Neuronal stem cell (in vitro differentiated cells): ENCODE measurements at regions not wholly inside any gene's neighbourhood (a gene's known extent, or its start where the extent isn't known, plus 50 kb on each side); places are given as distances from the start of the nearest gene placed in this dataset.

Source experiments
- DNase-seq: peaks from one replicate; pipeline ENCODE4 v3.0.0-alpha.2; 2013; ENCODE audit warnings: low spot score
- H2AFZ ChIP-seq: one replicate; pipeline ENCODE4 v1.6.1; 2013; ENCODE audit warnings: mild to moderate bottlenecking, low read length, inconsistent platforms
- H2AK5ac ChIP-seq: 2 replicates; pipeline ENCODE4 v1.6.1; 2013; ENCODE audit warnings: low read depth, mild to moderate bottlenecking, inconsistent platforms, low read length, moderate library complexity, mixed read lengths
- H2BK120ac ChIP-seq: 2 replicates; pipeline ENCODE4 v1.6.1; 2013; ENCODE audit warnings: low read depth, mild to moderate bottlenecking, inconsistent platforms, low read length, moderate library complexity, mixed read lengths
- H2BK12ac ChIP-seq: one replicate; pipeline ENCODE4 v1.6.1; 2013; ENCODE audit warnings: low read length, inconsistent platforms
- H2BK15ac ChIP-seq: 2 replicates; pipeline ENCODE4 v1.6.1; 2013; ENCODE audit warnings: mild to moderate bottlenecking, low read length, inconsistent platforms, mixed read lengths
- H2BK5ac ChIP-seq: one replicate; pipeline ENCODE4 v1.6.1; 2013; ENCODE audit warnings: inconsistent platforms, mild to moderate bottlenecking, low read length, moderate library complexity
- H3K14ac ChIP-seq: one replicate; pipeline ENCODE4 v1.6.1; 2013; ENCODE audit warnings: low read length, inconsistent platforms
- H3K18ac ChIP-seq: 2 replicates; pipeline ENCODE4 v1.6.1; 2013; ENCODE audit warnings: low read length, inconsistent platforms
- H3K23ac ChIP-seq: 2 replicates; pipeline ENCODE4 v1.6.1; 2013; ENCODE audit warnings: low read depth, mild to moderate bottlenecking, mixed read lengths, low read length, inconsistent platforms; ENCODE audit not compliant: poor library complexity
- H3K27ac ChIP-seq: replicated peaks from 3 replicates; pipeline ENCODE4 v1.5.1; 2013; ENCODE audit warnings: low read length, inconsistent platforms
- H3K27me3 ChIP-seq, 3 experiments: 2 replicates each; pipeline ENCODE4 v1.6.1; 2013; ENCODE audit warnings: low read length in 3 of 3, mild to moderate bottlenecking in 2 of 3, inconsistent platforms in 1 of 3, low read depth in 1 of 3, mixed read lengths in 1 of 3, moderate library complexity in 1 of 3; ENCODE audit not compliant: control insufficient read depth in 3 of 3, insufficient read depth in 3 of 3
- H3K36me3 ChIP-seq, 2 donors: replicated peaks in 1 of 2; 2 replicates each; pipeline ENCODE4 v1.6.1; 2013; ENCODE audit warnings: low read length in 2 of 2; ENCODE audit not compliant: control insufficient read depth in 2 of 2, insufficient read depth in 2 of 2
- H3K4ac ChIP-seq: 2 replicates; pipeline ENCODE4 v1.6.1; 2013; ENCODE audit warnings: inconsistent platforms, mild to moderate bottlenecking, low read length, moderate library complexity
- H3K4me1 ChIP-seq, 2 donors: 1 replicate in 1 of 2; 2 replicates in 1 of 2; pipeline ENCODE4 v1.6.1; 2013; ENCODE audit warnings: low read length in 2 of 2, low read depth in 1 of 2; ENCODE audit not compliant: control insufficient read depth in 2 of 2, insufficient read depth in 1 of 2
- H3K4me2 ChIP-seq: one replicate; pipeline ENCODE4 v1.6.1; 2013; ENCODE audit warnings: mild to moderate bottlenecking, low read length, inconsistent platforms; ENCODE audit not compliant: insufficient read depth, poor library complexity, severe bottlenecking
- H3K4me3 ChIP-seq, 2 donors: 2 replicates each; pipeline ENCODE4 v1.5.1; 2013; ENCODE audit warnings: low read length in 2 of 2, mild to moderate bottlenecking in 2 of 2, inconsistent platforms in 1 of 2, moderate library complexity in 1 of 2
- H3K79me1 ChIP-seq: one replicate; pipeline ENCODE4 v1.6.1; 2013; ENCODE audit warnings: low read depth, mild to moderate bottlenecking, inconsistent platforms, low read length, moderate library complexity
- H3K9ac ChIP-seq: one replicate; pipeline ENCODE4 v1.6.1; 2013; ENCODE audit warnings: mild to moderate bottlenecking, low read depth, low read length, inconsistent platforms; ENCODE audit not compliant: poor library complexity
- H3K9me3 ChIP-seq, 2 donors: replicated peaks in 1 of 2; 2 replicates each; pipeline versions ENCODE3 to v1.6.1; 2013; ENCODE audit warnings: low read length in 2 of 2, mild to moderate bottlenecking in 2 of 2, inconsistent platforms in 1 of 2, low read depth in 1 of 2, mixed read lengths in 1 of 2, moderate library complexity in 1 of 2; ENCODE audit not compliant: control insufficient read depth in 2 of 2, insufficient read depth in 1 of 2
- H4K8ac ChIP-seq: one replicate; pipeline ENCODE4 v1.6.1; 2013; ENCODE audit warnings: low read depth, mild to moderate bottlenecking, inconsistent platforms, low read length, moderate library complexity
- H4K91ac ChIP-seq: one replicate; pipeline ENCODE4 v1.6.1; 2013; ENCODE audit warnings: low read length, low read depth, mild to moderate bottlenecking, inconsistent platforms; ENCODE audit not compliant: poor library complexity
- WGBS, 2 donors: extraction: QIAGEN DNeasy Blood & Tissue Kit; methylation state at CpG; one replicate each; pipeline ENCODE4 v1.1.7; 2013; ENCODE audit warnings: missing lambda C conversion rate in 2 of 2, mixed read lengths in 1 of 2; ENCODE audit not compliant: insufficient read length in 2 of 2, insufficient replicate concordance in 1 of 2; ENCODE audit errors: extremely low coverage in 2 of 2; 5-methylcytosine and 5-hydroxymethylcytosine counted together

- no peak overlapping the region for H3K4me2 ChIP-seq
- H3K27ac ChIP-seq = no peak overlapping the region
- no peak overlapping the region for H3K4ac ChIP-seq
- no peak overlapping the region for H3K23ac ChIP-seq
- no peak overlapping the region for H2AFZ ChIP-seq
- H2BK15ac ChIP-seq = no peak overlapping the region
- no peak overlapping the region for H4K91ac ChIP-seq
- no peak overlapping the region for H4K8ac ChIP-seq
- no peak overlapping the region for H3K9ac ChIP-seq
- H2BK12ac ChIP-seq = no peak overlapping the region
- H2AK5ac ChIP-seq = no peak overlapping the region
- no peaks in the 10 kb centered on the region for H3K4me1 ChIP-seq
- no peak overlapping the region for H3K4me3 ChIP-seq
- H2BK5ac ChIP-seq = no peak overlapping the region
- no peak overlapping the region for H3K14ac ChIP-seq
- no peak overlapping the region for H3K18ac ChIP-seq
- H3K79me1 ChIP-seq = no peaks in the 10 kb centered on the region
- H3K9me3 ChIP-seq = no peaks in the 10 kb centered on the region
- no peaks in the 10 kb centered on the region for H3K36me3 ChIP-seq
- no CpG with 5 or more reads among the region's 2 CpGs for WGBS, 2 donors
- H2BK120ac ChIP-seq = no peak overlapping the region
- H3K27me3 ChIP-seq = no peaks in the 10 kb centered on the region
- no peak for DNase-seq
Measured at GRCh38 chr2:223197046-223197445, 145.1 kb downstream of the KCNE4 start.

- no peak overlapping the region for H2AFZ ChIP-seq
- DNase-seq = no peak
- H3K4me2 ChIP-seq = no peak overlapping the region
- no peak overlapping the region for H2BK5ac ChIP-seq
- no peak overlapping the region for H2BK12ac ChIP-seq
- H3K18ac ChIP-seq = no peak overlapping the region
- H3K4ac ChIP-seq = no peak overlapping the region
- no peak overlapping the region for H2AK5ac ChIP-seq
- no peak overlapping the region for H3K14ac ChIP-seq
- WGBS, 2 donors = no CpG with 5 or more reads among the region's 5 CpGs
- H2BK120ac ChIP-seq = no peak overlapping the region
- no peak overlapping the region for H3K4me3 ChIP-seq
- no peaks in the 10 kb centered on the region for H3K36me3 ChIP-seq
- no peaks in the 10 kb centered on the region for H3K79me1 ChIP-seq
- H3K9me3 ChIP-seq = no peaks in the 10 kb centered on the region
- no peak overlapping the region for H2BK15ac ChIP-seq
- peaks cover 0 to 2% of the 10 kb centered on the region in 2 donors for H3K4me1 ChIP-seq
- H3K27ac ChIP-seq = no peak overlapping the region
- H4K91ac ChIP-seq = no peak overlapping the region
- H3K9ac ChIP-seq = no peak overlapping the region
- no peak overlapping the region for H4K8ac ChIP-seq
- H3K23ac ChIP-seq = no peak overlapping the region
- H3K27me3 ChIP-seq = no peaks in the 10 kb centered on the region
Measured at GRCh38 chr2:223199531-223200515, 147.8 kb downstream of the KCNE4 start.

- Histone ChIP-seq H4K8ac (no peak overlapping the region), H2AK5ac (no peak overlapping the region), H3K4ac (no peak overlapping the region), H4K91ac (no peak overlapping the region), H2BK5ac (no peak overlapping the region), H3K4me2 (no peak overlapping the region), H3K36me3 (no peaks in the 10 kb centered on the region), H2BK15ac (no peak overlapping the region), H3K27me3 (no peaks in the 10 kb centered on the region), H3K79me1 (no peaks in the 10 kb centered on the region), H3K4me1 (peaks cover 0 to 2% of the 10 kb centered on the region in 2 donors), H2AFZ (no peak overlapping the region), H2BK12ac (no peak overlapping the region), H3K9me3 (no peaks in the 10 kb centered on the region), H3K9ac (no peak overlapping the region), H3K14ac (no peak overlapping the region), H3K23ac (no peak overlapping the region), H3K4me3 (no peak overlapping the region), H3K27ac (no peak overlapping the region), H3K18ac (no peak overlapping the region), H2BK120ac (no peak overlapping the region)
- no CpG with 5 or more reads among the region's 4 CpGs for WGBS, 2 donors
- no peak for DNase-seq
Measured at GRCh38 chr2:223203971-223204929, 152.3 kb downstream of the KCNE4 start.

- Histone ChIP-seq H2AK5ac (no peak overlapping the region), H3K9me3 (peaks cover 0 to 5% of the 10 kb centered on the region in 2 donors), H2BK15ac (no peak overlapping the region), H2BK5ac (no peak overlapping the region), H2AFZ (no peak overlapping the region), H3K36me3 (no peaks in the 10 kb centered on the region), H3K23ac (no peak overlapping the region), H2BK12ac (no peak overlapping the region), H4K8ac (no peak overlapping the region), H3K18ac (no peak overlapping the region), H3K4me1 (peaks cover 0 to 2% of the 10 kb centered on the region in 2 donors), H3K4me2 (no peak overlapping the region), H3K14ac (no peak overlapping the region), H3K27me3 (no peaks in the 10 kb centered on the region), H3K27ac (no peak overlapping the region), H3K4me3 (no peak overlapping the region), H4K91ac (no peak overlapping the region), H3K4ac (no peak overlapping the region), H3K79me1 (no peaks in the 10 kb centered on the region), H3K9ac (no peak overlapping the region), H2BK120ac (no peak overlapping the region)
- WGBS, 2 donors = no CpG with 5 or more reads among the region's 2 CpGs
- DNase-seq = no peak
Measured at GRCh38 chr2:223210489-223210888, 158.5 kb downstream of the KCNE4 start.
